ENCODE measurements at regions not wholly inside any gene's neighbourhood (a gene's known extent, or its start where the extent isn't known, plus 50 kb on each side); places are given as distances from the start of the nearest gene placed in this dataset.

DNA sequence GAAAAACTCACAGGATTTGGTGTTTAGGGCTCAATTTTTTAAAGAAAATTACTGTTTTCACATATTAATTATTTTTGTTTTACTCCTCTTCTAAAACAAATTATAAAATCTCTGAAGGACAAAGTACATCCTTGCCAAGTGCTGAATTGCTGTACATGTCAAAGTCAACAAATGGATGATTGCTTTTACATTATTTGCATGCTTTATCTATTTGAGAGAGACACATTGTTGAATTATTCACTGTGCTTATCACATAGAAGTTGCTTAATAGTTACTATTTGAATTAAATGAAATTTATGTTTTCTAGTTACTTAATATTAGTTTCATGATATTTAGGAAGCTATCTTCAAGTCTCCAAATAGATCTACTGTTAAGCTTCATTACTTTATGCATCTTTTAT is 318.6 kb upstream of the PTCHD4 start:
- Mint-ChIP-seq H3K4me1 (ENCODE audit: unreplicated experiment) (no peaks in the 10 kb centered on the region), H3K27me3 (ENCODE audit: unreplicated experiment) (no peaks in the 10 kb centered on the region), H3K36me3 (ENCODE audit: low read depth, unreplicated experiment) (no peaks in the 10 kb centered on the region), H3K27ac (ENCODE audit: unreplicated experiment) (no peak overlapping the region), H3K4me3 (ENCODE audit: unreplicated experiment) (no peak overlapping the region), H3K9me3 (ENCODE audit: unreplicated experiment) (no peaks in the 10 kb centered on the region)
- TF ChIP-seq, protein P1, sequence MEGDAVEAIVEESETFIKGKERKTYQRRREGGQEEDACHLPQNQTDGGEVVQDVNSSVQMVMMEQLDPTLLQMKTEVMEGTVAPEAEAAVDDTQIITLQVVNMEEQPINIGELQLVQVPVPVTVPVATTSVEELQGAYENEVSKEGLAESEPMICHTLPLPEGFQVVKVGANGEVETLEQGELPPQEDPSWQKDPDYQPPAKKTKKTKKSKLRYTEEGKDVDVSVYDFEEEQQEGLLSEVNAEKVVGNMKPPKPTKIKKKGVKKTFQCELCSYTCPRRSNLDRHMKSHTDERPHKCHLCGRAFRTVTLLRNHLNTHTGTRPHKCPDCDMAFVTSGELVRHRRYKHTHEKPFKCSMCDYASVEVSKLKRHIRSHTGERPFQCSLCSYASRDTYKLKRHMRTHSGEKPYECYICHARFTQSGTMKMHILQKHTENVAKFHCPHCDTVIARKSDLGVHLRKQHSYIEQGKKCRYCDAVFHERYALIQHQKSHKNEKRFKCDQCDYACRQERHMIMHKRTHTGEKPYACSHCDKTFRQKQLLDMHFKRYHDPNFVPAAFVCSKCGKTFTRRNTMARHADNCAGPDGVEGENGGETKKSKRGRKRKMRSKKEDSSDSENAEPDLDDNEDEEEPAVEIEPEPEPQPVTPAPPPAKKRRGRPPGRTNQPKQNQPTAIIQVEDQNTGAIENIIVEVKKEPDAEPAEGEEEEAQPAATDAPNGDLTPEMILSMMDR (IDR thresholded peaks at IDR 0.05; ENCODE audit: unreplicated experiment), result no peak
- no peak for DNase-seq (ENCODE audit: low spot score)

DNA sequence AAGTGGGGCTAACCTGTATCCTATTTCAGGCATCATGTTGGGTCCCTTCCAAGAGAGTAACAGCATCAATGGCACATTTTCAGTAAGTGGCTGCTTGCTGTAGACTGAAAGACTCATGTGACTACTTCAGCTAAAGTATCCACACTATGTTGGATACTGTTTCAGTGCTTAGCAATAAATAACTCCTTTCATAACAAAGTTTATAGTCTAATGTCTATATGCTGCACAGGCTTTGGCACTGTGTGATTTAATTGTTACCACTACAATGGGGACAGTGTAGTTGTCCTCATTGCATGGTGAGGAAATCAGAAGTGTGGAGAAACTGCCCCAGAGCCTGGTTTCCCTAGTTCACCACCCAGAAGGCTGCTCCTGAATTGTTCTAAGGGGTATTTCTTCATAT is 318.0 kb upstream of the PTCHD4 start:
- no peak for DNase-seq (ENCODE audit: low spot score)
- Mint-ChIP-seq H3K4me1 (ENCODE audit: unreplicated experiment) (no peaks in the 10 kb centered on the region), H3K9me3 (ENCODE audit: unreplicated experiment) (no peaks in the 10 kb centered on the region), H3K27me3 (ENCODE audit: unreplicated experiment) (no peaks in the 10 kb centered on the region), H3K4me3 (ENCODE audit: unreplicated experiment) (no peak overlapping the region), H3K36me3 (ENCODE audit: low read depth, unreplicated experiment) (no peaks in the 10 kb centered on the region), H3K27ac (ENCODE audit: unreplicated experiment) (no peak overlapping the region)
- TF ChIP-seq, protein P1 (IDR thresholded peaks at IDR 0.05; ENCODE audit: unreplicated experiment), result no peak

DNA sequence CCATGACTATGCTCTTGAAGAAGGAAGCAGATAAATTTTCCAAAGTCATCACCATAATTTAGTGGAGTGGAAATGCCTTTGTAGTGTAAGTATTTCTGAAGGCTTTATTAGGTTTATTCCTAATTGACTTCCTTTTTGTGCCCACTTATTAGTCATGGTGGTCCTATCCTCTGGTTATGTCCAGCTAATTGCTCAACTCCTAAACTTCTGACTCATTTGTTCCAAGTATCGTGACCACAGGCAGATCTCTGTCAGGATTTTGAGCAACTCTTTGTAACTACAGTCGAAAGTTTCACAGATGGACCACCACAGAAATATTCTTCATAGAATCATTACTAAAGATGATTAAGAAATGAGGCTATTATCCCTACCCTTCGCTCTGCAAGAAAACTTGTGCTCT is 315.6 kb upstream of the PTCHD4 start:
- no peaks in the 10 kb centered on the region for H3K9me3 Mint-ChIP-seq (ENCODE audit: unreplicated experiment)
- no peaks in the 10 kb centered on the region for H3K4me1 Mint-ChIP-seq (ENCODE audit: unreplicated experiment)
- no peak for DNase-seq (ENCODE audit: low spot score)
- H3K36me3 Mint-ChIP-seq (ENCODE audit: low read depth, unreplicated experiment), result no peaks in the 10 kb centered on the region
- H3K27me3 Mint-ChIP-seq (ENCODE audit: unreplicated experiment), result no peaks in the 10 kb centered on the region
- H3K27ac Mint-ChIP-seq (ENCODE audit: unreplicated experiment), result no peak overlapping the region
- no peak overlapping the region for H3K4me3 Mint-ChIP-seq (ENCODE audit: unreplicated experiment)
- TF ChIP-seq, protein P1 (IDR thresholded peaks at IDR 0.05; ENCODE audit: unreplicated experiment), result no peak

DNA sequence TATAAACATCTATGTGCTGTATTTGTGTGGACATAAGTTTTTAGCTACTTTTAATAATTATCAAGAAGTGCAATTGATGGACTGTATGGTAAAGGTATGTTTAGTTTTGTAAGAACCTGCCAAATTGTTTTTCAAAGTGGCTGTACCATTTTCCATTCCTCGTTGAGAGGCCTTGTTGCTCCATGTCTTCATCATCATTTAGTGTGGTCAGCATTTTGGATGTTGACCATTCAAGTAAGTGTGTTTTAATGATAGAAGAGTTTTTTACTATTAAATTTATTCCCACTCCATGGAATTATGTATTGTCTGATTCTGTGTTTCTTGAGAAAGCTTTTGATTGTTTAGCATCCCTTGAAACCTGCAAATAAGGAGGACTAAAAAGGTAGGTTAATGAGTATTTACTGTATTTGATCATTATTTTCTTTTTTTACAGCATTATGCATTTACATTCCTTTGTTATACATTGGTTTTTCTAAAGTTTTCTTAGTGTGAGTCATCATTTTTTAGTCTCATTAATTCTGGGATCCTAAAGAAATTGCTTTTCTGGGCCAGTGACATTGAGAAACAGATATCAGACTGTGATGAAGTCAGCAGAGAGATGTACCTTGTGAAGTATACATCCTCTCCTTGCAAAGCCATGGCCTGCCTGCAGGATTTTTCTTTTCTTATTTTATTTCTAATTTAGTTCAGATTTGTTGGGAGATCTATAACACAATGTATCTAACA is 312.8 kb upstream of the PTCHD4 start:
- TF ChIP-seq, protein P1 (IDR thresholded peaks at IDR 0.05; ENCODE audit: unreplicated experiment), result no peak
- no peaks in the 10 kb centered on the region for H3K27me3 Mint-ChIP-seq (ENCODE audit: unreplicated experiment)
- H3K4me3 Mint-ChIP-seq (ENCODE audit: unreplicated experiment), result no peak overlapping the region
- no peaks in the 10 kb centered on the region for H3K9me3 Mint-ChIP-seq (ENCODE audit: unreplicated experiment)
- no peak overlapping the region for H3K27ac Mint-ChIP-seq (ENCODE audit: unreplicated experiment)
- DNase-seq (ENCODE audit: low spot score), result no peak
- H3K4me1 Mint-ChIP-seq (ENCODE audit: unreplicated experiment), result no peaks in the 10 kb centered on the region
- no peaks in the 10 kb centered on the region for H3K36me3 Mint-ChIP-seq (ENCODE audit: low read depth, unreplicated experiment)

DNA sequence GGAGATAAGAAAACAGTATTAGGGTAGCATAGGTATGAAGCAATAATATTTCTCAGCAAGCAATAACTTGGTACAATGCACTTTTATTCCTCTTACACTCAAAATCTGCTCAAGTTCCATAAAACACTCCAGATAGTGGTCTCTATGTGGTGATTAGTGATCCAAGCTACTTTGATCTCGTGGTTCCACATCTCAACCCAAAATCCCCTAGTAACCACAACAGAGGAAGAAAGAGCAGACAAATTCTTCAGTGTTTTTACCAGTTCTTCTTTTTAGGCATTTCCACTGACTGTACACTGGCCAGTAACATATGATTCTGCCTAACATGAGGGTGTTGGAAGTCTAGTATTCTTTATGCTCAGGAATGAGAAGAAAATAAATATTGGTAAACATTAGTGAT is 309.0 kb upstream of the PTCHD4 start:
- no peak overlapping the region for H3K27ac Mint-ChIP-seq (ENCODE audit: unreplicated experiment)
- no peaks in the 10 kb centered on the region for H3K36me3 Mint-ChIP-seq (ENCODE audit: low read depth, unreplicated experiment)
- H3K9me3 Mint-ChIP-seq (ENCODE audit: unreplicated experiment), result no peaks in the 10 kb centered on the region
- no peaks in the 10 kb centered on the region for H3K27me3 Mint-ChIP-seq (ENCODE audit: unreplicated experiment)
- TF ChIP-seq, protein P1 (IDR thresholded peaks at IDR 0.05; ENCODE audit: unreplicated experiment), result no peak
- DNase-seq (ENCODE audit: low spot score), result no peak
- no peak overlapping the region for H3K4me3 Mint-ChIP-seq (ENCODE audit: unreplicated experiment)
- H3K4me1 Mint-ChIP-seq (ENCODE audit: unreplicated experiment), result no peaks in the 10 kb centered on the region
